ENCODE measurements at regions not wholly inside any gene's neighbourhood (a gene's known extent, or its start where the extent isn't known, plus 50 kb on each side); places are given as distances from the start of the nearest gene placed in this dataset.

DNA sequence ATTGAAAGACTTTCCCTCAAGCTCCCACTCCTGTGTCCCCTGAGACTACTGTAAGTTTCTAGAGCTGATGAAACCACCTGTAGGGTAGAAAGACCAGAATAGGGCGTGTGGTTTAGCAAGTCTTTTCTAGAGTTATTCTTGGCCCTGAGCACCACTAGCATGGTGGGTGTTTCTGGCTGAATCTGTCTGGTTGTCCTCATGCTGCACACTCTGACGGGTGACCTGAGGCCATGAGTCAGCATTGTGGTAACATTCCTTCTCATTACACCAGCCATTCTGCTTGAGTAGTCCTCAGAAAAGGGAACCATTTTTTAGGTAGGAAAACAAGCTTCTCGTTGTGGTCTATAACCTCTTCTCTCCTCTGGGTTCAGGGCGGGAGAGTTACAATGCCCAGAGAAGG is 250.3 kb downstream of the SNX13 start:
- no peaks in the 10 kb centered on the region for H3K36me3 Mint-ChIP-seq (ENCODE audit: insufficient read depth)
- TF ChIP-seq, protein P1, sequence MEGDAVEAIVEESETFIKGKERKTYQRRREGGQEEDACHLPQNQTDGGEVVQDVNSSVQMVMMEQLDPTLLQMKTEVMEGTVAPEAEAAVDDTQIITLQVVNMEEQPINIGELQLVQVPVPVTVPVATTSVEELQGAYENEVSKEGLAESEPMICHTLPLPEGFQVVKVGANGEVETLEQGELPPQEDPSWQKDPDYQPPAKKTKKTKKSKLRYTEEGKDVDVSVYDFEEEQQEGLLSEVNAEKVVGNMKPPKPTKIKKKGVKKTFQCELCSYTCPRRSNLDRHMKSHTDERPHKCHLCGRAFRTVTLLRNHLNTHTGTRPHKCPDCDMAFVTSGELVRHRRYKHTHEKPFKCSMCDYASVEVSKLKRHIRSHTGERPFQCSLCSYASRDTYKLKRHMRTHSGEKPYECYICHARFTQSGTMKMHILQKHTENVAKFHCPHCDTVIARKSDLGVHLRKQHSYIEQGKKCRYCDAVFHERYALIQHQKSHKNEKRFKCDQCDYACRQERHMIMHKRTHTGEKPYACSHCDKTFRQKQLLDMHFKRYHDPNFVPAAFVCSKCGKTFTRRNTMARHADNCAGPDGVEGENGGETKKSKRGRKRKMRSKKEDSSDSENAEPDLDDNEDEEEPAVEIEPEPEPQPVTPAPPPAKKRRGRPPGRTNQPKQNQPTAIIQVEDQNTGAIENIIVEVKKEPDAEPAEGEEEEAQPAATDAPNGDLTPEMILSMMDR (IDR thresholded peaks at IDR 0.05; ENCODE audit: unreplicated experiment), result no peak
- no peak for DNase-seq (ENCODE audit: low spot score, unreplicated experiment)
- H3K4me1 Mint-ChIP-seq (ENCODE audit: low read depth), result no peaks in the 10 kb centered on the region
- no peak overlapping the region for H3K4me3 Mint-ChIP-seq (ENCODE audit: low read depth)
- no peak overlapping the region for H3K27ac Mint-ChIP-seq
- H3K9me3 Mint-ChIP-seq (ENCODE audit: low read depth), result no peaks in the 10 kb centered on the region
- H3K27me3 Mint-ChIP-seq, result no peaks in the 10 kb centered on the region

DNA sequence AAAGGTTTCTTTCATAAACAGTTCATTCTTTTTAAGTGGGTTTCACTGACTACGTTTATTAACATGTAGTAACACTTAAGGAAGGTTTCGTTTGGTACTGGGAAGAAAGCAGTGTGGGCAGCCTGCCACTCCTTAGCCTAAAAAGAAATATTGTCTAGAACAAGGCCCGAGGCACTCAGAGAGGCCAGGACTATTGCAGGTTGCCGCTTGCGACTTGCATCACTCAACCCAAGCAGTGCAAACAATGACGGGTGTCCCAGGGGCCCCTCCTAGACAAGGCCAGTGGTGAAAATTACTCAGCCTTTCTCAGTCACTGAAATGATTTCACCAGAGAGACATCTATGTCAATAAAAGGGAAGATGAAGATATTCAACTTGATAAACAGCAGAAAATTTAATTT is 243.9 kb downstream of the SNX13 start:
- peaks cover 4% of the 10 kb centered on the region for H3K36me3 Mint-ChIP-seq (ENCODE audit: insufficient read depth)
- H3K9me3 Mint-ChIP-seq (ENCODE audit: low read depth), result peaks cover 30% of the 10 kb centered on the region
- H3K27me3 Mint-ChIP-seq, result no peaks in the 10 kb centered on the region
- H3K4me1 Mint-ChIP-seq (ENCODE audit: low read depth), result peaks cover 1% of the 10 kb centered on the region
- no peak overlapping the region for H3K4me3 Mint-ChIP-seq (ENCODE audit: low read depth)
- no peak overlapping the region for H3K27ac Mint-ChIP-seq
- TF ChIP-seq, protein P1 (IDR thresholded peaks at IDR 0.05; ENCODE audit: unreplicated experiment), result no peak
- no peak for DNase-seq (ENCODE audit: low spot score, unreplicated experiment)

DNA sequence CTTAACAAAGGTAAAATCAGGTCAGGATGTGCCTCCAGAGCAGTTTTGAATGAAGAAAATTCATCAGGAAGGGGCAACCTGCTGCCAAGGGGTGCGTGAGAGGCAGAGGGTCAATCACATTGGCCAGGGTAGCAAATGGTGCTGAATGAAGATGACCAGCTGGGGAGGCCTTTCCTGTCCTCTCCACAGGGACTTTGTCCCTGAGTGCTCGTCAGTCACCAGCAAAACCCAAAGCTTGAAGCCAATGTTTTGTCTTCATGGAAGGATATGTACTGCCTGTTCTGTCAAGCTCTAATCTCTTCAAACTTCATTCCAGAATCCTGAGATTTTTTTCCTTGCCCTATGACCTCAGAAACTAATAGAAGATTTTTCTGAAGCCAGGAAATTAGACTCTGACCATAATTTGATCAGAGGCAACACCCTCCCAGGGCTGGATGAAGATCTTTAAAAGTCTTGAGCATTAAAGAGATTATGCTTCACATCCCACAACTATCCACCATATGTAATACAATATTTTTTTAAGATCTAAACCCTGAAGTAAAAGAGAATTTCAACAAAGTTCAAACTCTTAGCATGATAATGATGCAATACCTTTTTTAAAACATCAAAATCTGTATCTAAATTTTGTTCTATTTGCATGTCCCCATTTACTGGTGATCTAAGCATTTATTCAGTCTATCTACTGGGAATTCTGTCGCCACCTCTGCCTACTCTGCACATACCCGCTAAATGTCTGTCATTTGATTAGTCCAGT is 243.0 kb downstream of the SNX13 start:
- Mint-ChIP-seq H3K27ac (no peak overlapping the region), H3K4me3 (ENCODE audit: low read depth) (no peak overlapping the region), H3K27me3 (no peaks in the 10 kb centered on the region), H3K36me3 (ENCODE audit: insufficient read depth) (peaks cover 4% of the 10 kb centered on the region), H3K9me3 (ENCODE audit: low read depth) (peaks cover 30% of the 10 kb centered on the region), H3K4me1 (ENCODE audit: low read depth) (peaks cover 1% of the 10 kb centered on the region)
- TF ChIP-seq, protein P1 (IDR thresholded peaks at IDR 0.05; ENCODE audit: unreplicated experiment), result no peak
- DNase-seq (ENCODE audit: low spot score, unreplicated experiment), result no peak

DNA sequence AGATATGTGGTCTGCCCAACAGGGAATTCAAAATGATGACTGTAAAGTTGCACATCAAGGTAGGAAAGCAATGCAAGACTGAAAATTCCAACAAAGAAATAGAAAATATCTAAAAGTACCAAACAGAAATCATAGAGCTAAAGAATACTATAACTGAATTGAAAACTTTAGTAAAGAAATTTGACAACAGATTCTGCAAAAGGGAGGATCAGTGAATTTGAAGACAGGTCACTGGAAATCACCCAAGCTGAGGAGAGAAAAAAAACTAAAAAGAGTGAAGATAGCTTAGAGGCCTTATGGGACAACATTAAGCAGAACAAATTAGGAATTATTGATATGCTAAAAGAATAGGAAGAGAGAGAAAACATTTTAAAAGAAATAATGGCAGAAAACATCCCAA is 240.6 kb downstream of the SNX13 start:
- Mint-ChIP-seq H3K4me1 (ENCODE audit: low read depth) (peaks cover 1% of the 10 kb centered on the region), H3K9me3 (ENCODE audit: low read depth) (peaks cover 30% of the 10 kb centered on the region), H3K4me3 (ENCODE audit: low read depth) (no peak overlapping the region), H3K27ac (no peak overlapping the region), H3K36me3 (ENCODE audit: insufficient read depth) (peaks cover 4% of the 10 kb centered on the region), H3K27me3 (no peaks in the 10 kb centered on the region)
- no peak for DNase-seq (ENCODE audit: low spot score, unreplicated experiment)
- TF ChIP-seq, protein P1 (IDR thresholded peaks at IDR 0.05; ENCODE audit: unreplicated experiment), result no peak

DNA sequence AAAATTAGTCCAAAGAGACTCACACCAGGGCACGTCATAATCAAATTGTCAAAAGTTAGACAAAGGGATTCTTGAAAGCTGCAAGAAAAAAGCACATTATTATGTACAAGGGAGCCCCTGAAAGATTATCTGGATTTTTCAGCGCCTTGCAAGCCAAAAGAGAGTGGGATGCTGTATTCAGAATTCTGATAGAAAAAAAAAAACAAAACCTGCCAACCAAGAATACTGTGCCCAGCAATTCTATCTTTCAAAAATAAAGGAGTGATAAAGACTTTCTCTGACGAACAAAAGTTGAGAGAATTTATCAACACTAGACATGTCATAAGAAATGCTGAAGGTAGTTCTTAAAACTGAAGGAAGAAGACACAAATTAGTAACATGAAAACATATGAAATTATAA is 240.2 kb downstream of the SNX13 start:
- Mint-ChIP-seq H3K4me3 (ENCODE audit: low read depth) (no peak overlapping the region), H3K27ac (no peak overlapping the region), H3K36me3 (ENCODE audit: insufficient read depth) (peaks cover 4% of the 10 kb centered on the region), H3K27me3 (no peaks in the 10 kb centered on the region), H3K4me1 (ENCODE audit: low read depth) (peaks cover 1% of the 10 kb centered on the region), H3K9me3 (ENCODE audit: low read depth) (peaks cover 30% of the 10 kb centered on the region)
- TF ChIP-seq, protein P1 (IDR thresholded peaks at IDR 0.05; ENCODE audit: unreplicated experiment), result no peak
- DNase-seq (ENCODE audit: low spot score, unreplicated experiment), result no peak

Data from progenitor cell of endocrine pancreas (in vitro differentiated cells).